ENCODE measurements at regions not wholly inside any gene's neighbourhood (a gene's known extent, or its start where the extent isn't known, plus 50 kb on each side); places are given as distances from the start of the nearest gene placed in this dataset.
A peak's percentile ranks its signal among the peaks of the same experiment; 100 is the strongest.
"Not testable (repeated sequence)": the region's sequence is repeated elsewhere in the genome, so short reads cannot be mapped to it uniquely, and the experiment has no call there.

DNA sequence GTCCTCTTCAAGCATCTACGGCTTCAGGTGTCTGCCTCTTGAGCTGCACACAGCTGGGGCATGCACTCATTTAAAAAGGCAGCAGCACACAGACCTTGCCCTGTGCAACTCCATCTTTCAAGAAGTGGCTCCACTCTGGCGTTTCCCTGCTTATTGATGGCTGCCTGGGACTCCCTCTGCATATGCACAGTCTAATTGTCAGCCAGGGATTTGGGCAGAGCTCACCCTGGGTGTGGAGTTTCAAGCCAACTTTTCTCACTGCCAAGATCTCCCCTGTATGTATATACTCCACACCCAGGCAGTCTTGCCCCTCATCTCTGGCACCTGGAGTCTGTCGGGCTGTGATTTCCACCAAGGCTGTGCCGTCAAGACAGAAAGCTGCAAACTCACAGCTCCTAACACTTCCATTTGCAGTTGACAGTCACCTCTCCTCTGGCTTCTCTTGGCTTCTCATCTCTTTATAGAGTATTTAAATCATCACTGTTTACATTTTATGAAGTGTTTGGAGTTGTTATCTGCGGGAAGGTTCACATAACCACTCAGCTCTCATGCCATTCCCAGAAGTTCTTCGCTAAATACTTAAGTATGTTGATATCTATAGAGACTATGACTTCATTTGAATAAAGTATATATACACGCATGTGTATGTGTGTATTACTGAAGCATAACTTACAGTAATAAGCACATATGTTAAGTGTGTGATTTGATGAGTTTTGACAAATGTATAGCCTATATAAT, 130.5 kb upstream of the ZNF469 start:
- DNase-seq = not testable (repeated sequence)

- not testable (repeated sequence) for DNase-seq
These were observed 124.6 kb upstream of the ZNF469 start for GRCh38 chr16:88258141-88258540.

DNA sequence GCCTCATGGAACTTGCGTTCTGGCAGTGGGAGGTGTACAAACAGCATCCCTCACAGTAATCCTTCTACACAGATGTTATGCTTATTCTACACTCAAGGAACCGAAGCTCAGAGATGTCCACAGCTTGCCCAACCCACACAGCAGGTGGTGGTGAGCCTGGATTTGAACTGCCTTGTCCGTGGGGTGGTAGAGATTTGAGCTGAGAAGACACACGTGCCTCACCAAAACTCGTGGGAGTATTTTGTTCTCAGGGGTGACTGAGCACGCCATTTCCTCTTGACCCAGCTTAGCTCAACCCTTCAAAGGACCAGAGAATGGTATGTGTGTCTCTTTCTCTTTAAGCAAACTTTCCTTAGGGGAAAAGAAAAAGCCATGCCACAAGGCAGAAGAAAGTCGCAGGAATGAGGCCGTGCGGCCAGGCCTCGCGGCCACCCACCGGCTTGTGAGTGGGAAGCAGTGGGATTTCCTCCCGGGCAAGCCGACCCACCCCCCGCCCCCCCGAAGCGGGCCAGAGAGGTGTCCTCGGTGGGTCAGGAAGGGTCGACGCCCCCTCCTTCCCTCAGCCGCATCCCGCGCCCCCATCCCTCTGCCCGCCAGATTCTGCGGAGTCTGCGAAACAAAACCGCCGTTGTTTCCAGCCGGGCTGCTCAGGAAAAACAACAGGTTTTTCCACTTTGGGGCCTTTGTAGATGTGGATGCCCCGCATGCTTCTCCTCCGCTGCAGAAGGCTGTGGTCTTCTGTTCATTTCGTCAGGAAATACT, 123.8 kb upstream of the ZNF469 start:
- not testable (repeated sequence) for DNase-seq

DNA sequence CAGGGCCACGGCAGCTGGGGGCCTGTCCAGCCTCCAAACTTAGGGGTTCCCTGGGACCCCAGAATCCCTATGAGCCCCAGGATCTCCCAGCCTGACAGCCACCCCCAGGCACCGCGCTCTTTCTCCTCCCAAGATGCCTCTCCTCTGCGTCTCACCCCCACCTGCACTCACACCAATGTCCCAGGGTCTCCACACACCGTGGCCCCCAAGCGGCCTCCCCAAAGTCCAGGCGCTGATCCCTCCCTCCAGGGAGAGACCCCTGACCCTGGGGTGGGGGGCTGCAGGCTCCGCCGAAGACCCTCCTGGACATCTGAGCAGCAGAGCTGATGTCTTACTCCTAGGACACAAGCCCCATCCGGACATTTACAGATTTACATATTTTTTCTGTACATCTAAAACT, 123.2 kb upstream of the ZNF469 start:
- not testable (repeated sequence) for DNase-seq

GRCh38 chr16:88260146-88260545, 122.6 kb upstream of the ZNF469 start:
- not testable (repeated sequence) for DNase-seq

DNA sequence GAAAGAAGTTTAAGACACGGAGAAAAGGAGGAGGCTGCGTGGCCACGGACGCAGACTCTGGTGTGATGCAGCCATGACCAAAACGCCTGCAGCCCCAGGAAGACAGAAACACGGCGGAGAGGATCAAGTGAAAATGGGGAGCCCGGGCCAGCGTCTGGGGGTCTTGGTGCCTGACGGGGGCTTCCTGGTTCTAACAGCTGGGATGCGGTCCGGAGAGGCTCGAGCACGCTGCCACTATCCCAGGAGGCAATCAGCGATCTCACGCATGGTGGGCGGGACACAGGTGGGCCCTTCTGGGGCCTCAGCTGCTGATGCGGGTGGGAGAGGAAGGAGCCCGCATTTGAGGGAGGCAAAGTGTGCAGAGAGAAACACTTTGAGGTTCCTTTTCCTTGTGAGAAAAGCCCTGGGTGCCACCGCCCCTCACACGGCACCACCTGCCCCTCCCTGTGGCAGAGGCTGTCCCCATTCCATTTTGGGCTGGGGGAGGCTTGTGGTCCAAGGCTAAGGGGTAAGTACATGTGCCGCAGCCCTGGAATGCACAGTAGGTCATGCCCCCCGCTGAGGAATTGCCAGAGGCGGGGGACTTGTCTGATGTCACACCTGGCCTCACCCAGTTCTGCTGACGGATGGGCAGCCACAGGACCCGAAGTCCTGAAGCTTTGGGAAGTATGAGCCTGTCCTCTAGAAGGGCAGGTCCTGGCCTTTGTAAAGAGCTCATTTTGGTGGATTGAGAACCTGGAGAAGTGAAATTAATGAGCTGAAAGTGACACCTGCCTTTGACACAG, 121.7 kb upstream of the ZNF469 start:
- DNase-seq = not testable (repeated sequence)

GRCh38 chr16:88261814-88262605, 120.7 kb upstream of the ZNF469 start:
- DNase-seq = not testable (repeated sequence)

DNA sequence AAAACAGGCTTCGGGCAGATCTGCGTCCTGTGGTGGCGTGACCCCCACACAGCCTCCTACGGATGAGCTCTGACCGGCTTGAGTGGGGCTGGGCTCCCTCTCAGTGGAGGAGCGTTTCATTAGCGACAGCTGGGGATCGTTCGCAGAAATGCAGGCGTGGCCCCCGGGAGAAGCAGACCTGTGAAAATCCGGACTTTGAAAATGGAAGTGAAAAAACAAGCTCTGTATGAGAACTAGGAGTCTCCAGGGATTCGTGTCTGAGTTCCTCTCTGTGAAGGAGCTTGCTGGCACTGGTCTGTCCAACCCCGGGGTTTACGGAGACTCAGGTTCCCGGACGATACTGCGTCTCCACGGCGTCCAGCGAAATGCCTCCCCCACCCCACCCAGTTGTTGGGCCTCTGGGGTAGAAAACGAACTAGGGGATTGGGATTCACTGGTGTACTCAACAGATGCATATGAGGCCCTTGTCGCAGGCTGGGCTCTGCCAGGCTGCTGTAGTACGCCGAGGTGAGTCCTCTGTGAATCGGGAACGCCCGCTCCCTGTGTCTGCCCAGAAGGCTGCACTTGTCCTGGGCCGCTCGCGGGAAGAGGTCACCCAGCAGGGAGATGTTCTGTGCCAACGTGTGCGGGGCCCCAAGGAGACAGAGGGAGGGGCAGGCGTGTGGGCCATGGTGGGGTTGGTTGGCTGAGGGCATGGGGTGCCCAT, 119.7 kb upstream of the ZNF469 start:
- DNase-seq = not testable (repeated sequence)

DNA sequence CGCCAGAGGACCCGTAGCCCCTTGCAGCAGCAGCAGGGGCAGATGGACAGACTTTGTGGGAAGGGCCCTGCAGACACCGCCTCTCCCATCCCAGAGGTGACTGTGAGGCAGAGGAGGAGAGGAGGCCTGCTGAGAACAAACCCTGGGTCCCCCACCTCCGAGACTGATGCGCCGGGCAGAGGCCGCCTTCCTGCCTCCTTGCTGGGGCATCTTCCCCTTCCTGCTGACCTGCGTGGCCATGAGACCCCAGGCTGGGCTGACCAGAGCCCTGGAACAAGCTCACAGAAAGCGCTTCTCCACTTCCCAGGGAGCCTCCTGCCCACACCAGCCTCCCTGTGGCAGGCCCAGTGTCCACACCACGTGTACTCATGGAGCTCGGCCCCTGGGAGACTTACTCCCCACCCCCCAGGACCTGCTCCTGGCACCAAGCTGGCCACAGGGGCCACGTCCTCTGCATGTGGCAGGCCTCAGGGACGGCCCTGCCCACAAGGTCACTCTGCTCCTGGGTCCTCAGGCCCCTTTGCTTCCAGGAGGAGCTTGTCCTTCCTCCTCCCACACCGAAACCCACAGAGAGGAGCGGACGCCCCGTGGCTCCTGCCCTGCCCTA, 119.0 kb upstream of the ZNF469 start:
- not testable (repeated sequence) for DNase-seq

DNA sequence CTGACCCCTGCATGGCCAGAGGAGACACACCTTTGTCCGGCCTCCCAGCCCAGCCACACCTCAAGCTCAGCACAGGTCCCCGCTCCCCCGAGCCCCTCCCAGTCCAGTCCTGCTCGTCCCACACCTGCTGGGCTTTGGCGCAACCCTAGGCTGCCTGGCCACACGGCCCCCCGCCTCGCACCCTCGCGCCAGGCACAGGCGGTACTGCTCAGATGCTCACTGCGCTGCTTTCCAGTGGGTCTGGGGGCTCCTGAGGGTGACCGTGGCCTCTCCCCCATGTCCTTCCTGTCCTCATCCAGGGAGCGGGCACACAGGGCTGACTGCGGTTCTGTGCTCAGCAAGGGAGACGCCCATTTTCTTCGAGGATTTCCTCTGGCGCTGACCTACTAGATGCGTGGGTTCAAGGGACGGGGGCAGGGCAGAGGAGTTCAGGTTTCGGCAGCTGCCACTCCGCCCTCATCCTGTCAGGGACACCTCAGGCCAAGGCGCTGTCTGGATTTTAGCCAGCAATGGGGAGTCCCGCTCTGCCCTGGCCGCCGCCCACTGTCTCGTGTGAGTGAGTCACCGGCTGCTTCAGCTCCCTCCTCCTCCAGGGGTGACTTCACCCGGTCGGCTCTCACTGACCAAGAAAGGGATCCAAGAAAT, 118.0 kb upstream of the ZNF469 start:
- peak; percentile 35 for DNase-seq

DNA sequence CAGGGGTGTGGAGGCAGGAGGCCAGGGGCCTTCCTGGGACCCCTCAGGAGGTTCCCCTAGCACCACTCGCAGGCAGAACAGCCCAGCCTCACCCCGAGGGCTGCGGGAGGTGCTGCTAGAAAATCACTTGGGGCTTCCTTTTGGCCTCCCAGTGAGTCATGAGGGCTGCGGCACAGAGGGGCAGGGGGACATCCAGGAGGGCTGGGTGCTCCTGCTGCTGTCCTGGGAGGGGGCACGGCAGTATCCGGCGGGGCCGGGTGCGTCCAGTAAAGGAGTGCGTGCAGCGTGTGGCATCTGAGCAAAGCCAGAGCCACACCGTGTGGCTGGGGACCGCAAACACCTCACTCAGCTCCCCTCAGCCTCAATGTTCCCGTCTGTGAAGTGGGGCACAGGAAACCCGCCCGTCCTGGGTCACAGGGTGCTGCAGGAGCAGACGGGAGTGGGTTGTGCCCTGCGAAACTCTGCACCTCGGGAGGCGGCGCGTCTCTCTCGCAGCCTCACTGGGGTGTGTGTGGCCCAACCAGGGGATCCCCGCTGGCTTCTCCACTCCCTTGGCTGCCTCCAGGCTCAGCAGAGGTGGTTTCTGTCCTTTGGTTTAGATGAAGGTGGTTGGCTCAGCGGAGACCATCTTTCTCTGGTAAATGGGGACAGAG, 117.3 kb upstream of the ZNF469 start:
- peak; percentile 34 for DNase-seq

- not testable (repeated sequence) for DNase-seq
These were observed 116.7 kb upstream of the ZNF469 start for GRCh38 chr16:88266036-88266435.

GRCh38 chr16:88266935-88267551, 115.7 kb upstream of the ZNF469 start:
- DNase-seq = not testable (repeated sequence)

DNA sequence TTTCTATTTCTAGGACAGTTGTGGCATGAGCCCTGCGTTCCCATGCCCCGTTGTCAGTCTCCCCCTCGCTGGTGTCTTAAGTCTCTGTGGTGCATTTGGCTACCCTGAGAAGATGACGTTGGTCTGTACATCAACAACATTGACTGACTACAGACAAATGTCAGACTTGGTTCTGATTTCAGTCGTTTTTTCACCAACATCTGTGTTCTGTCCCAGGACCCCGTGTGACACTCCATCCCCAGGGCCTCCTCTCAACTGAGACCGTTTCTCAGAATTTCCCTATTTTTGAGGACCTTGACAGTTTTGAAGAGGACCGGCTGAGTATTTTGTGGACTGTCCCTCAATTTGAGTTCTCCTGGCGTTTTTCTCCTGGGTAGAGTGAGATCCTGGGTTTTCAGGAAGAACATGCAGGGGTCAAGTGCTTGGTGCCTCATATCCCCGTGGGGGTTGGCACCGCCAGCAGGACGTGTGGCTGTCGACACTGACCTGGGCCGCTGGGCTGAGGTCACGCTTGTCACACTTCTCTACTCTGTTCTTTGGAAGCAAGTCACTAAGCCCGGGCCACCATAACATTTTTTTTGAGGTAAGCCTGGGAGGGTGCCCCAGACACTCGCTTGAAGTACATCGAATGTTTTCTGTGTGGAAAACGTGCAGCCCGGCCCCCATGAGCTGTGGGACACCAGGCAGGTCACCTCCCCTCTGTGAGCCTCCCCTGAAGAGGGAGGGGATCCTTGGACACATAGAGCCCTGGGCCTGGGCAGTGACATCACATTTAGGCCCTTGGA, 114.4 kb upstream of the ZNF469 start:
- not testable (repeated sequence) for DNase-seq

DNA sequence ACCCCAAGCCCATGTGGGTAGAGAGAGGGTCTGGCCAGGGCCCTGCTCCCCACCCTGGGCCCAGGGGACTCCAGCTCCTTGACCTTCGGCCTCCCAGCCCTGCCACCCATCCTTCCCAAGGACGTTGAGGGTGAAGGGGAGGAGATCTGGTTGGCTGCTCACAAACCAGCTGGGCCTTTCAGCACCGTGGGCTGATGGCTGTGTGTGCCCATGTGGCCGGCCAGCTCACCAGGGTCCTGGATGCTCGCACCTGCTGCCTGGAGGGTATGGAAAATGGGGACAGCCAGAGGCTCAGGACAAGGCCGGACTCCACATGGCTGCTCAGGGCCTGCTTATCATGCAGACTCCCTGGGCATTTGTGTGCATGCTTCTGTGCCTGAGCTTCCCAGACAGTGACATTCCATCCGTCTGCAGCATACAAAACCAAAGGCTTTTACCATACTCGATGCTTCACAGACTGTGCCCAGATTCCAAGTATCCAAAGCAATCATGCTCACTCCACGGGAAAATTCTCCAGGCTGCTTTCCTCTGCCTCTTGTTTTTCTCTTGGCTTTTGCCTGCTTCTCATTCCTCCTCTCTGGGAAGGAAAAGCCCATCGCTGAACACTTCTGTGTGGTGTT, 112.5 kb upstream of the ZNF469 start:
- not testable (repeated sequence) for DNase-seq

GRCh38 chr16:88271296-88271695, 111.5 kb upstream of the ZNF469 start:
- DNase-seq = not testable (repeated sequence)

GRCh38 chr16:88271776-88272175, 111.0 kb upstream of the ZNF469 start:
- DNase-seq = not testable (repeated sequence)

DNA sequence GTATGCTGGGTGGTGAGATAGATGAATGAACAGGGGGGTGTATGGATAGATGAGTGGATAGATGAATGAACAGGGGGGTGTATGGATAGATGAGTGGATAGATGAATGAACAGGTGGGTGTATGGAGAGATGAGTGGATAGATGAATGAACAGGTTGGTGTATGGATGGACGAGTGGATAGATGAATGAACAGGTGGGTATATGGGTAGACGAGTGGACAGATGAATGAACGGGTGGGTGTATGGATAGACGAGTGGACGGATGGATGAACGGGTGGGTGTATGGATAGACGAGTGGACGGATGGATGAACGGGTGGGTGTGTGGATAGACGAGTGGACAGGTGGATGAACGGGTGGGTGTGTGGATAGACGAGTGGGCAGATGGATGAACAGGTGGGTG, 110.3 kb upstream of the ZNF469 start:
- DNase-seq = not testable (repeated sequence)

Measured in CD4-positive, alpha-beta T cell treated with Interleukin-10 for 1 hour (primary cell).